ENCODE measurements at regions not wholly inside any gene's neighbourhood (a gene's known extent, or its start where the extent isn't known, plus 50 kb on each side); places are given as distances from the start of the nearest gene placed in this dataset.
"Not testable (repeated sequence)": the region's sequence is repeated elsewhere in the genome, so short reads cannot be mapped to it uniquely, and the experiment has no call there.

DNA sequence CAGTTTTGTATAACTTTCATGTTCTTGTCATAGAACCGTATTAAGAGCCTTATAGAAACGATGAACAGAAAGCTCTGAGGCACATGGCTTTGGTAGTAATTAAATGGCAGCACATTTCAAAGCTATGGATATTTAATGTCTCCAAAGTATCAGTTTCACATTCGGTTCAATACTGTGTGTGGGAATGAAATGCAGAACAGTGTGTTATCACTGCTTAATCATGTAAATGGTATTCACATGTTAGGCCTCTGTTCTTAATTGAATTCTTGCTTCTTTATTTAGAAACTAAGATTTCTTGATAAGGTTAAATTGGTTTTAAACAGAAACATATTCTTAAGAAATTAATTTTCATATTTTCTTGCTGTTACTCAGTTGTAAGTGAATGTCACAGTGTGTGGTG, 701.0 kb upstream of the PITX2 start:
- 72 to 80% methylated on average over 3 of the region's 3 CpGs for WGBS, 2 donors
- Histone ChIP-seq H3K4me3 (no peak overlapping the region), H3K36me3 (no peaks in the 10 kb centered on the region), H3K9me3 (no peaks in the 10 kb centered on the region), H3K27ac (no peak overlapping the region), H3K27me3 (no peaks in the 10 kb centered on the region), H3K4me1 (no peaks in the 10 kb centered on the region)
- TF ChIP-seq, protein P1, sequence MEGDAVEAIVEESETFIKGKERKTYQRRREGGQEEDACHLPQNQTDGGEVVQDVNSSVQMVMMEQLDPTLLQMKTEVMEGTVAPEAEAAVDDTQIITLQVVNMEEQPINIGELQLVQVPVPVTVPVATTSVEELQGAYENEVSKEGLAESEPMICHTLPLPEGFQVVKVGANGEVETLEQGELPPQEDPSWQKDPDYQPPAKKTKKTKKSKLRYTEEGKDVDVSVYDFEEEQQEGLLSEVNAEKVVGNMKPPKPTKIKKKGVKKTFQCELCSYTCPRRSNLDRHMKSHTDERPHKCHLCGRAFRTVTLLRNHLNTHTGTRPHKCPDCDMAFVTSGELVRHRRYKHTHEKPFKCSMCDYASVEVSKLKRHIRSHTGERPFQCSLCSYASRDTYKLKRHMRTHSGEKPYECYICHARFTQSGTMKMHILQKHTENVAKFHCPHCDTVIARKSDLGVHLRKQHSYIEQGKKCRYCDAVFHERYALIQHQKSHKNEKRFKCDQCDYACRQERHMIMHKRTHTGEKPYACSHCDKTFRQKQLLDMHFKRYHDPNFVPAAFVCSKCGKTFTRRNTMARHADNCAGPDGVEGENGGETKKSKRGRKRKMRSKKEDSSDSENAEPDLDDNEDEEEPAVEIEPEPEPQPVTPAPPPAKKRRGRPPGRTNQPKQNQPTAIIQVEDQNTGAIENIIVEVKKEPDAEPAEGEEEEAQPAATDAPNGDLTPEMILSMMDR (IDR thresholded peaks at IDR 0.05), result no peak
- ATAC-seq (no peak), DNase-seq (no peak)
- intact Hi-C loops (cut with DNase I), result no loop called here

DNA sequence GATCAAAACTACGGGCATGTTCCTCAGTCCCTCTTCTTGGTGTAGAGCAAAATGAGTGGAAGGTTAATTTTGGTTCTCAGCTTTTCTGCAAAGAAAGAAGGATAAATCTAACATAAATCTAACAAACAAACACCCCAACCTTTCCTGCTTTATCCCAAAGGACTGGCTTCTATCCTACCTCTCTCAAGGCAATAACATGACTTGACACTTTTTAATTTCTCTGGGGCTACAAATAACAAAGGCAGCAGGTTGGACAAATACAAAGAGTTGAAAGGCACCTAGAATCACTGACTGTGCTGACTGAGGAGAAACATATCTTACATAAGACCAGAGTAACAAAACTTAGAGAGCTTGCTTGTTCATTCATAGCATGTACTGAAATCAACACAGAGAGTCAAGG, 703.6 kb upstream of the PITX2 start:
- Histone ChIP-seq H3K9me3 (no peaks in the 10 kb centered on the region), H3K27me3 (no peaks in the 10 kb centered on the region), H3K27ac (no peak overlapping the region), H3K36me3 (no peaks in the 10 kb centered on the region), H3K4me1 (no peaks in the 10 kb centered on the region), H3K4me3 (no peak overlapping the region)
- intact Hi-C loops (cut with DNase I), result no loop called here
- WGBS, 2 donors, result 60 to 63% methylated on average over 1 of the region's 1 CpG
- ATAC-seq (no peak), DNase-seq (no peak)
- TF ChIP-seq, protein P1 (IDR thresholded peaks at IDR 0.05), result no peak

DNA sequence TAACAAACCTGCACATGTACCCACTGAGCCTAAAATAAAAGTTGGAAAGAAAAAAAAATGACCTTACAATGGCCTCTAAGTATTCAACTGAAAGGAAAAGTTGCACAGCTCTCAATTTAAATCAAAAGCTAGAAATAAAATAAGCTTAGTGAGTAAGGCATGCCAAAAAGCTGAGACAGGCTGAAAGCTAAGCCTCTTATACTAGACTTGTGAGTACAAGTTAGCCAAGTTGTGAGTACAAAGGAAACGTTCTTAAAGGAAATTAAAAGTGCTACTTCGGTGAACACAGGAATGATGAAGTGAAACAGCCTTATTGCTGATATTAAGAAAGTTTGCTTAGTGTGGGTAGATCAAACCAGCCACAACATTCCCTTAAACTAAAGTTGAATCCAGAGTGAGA, 707.9 kb upstream of the PITX2 start:
- H3K36me3 ChIP-seq, result no peaks in the 10 kb centered on the region
- H3K4me1 ChIP-seq, result no peaks in the 10 kb centered on the region
- H3K4me3 ChIP-seq, result no peak overlapping the region
- peaks cover 0 to 3% (median 0%) of the 10 kb centered on the region in 11 donors for H3K9me3 ChIP-seq
- TF ChIP-seq, protein P1 (IDR thresholded peaks at IDR 0.05), result no peak
- intact Hi-C loops (cut with DNase I), result loop anchor here in 2 of 10 donors (10.0 kb wide), 1 partner anchor 564 kb away; no protein-coding TSS in a partner anchor
- no peak overlapping the region for H3K27ac ChIP-seq
- 54 to 71% methylated on average over 2 of the region's 2 CpGs for WGBS, 2 donors
- no peaks in the 10 kb centered on the region for H3K27me3 ChIP-seq
- DNase-seq (no peak), ATAC-seq (no peak)

DNA sequence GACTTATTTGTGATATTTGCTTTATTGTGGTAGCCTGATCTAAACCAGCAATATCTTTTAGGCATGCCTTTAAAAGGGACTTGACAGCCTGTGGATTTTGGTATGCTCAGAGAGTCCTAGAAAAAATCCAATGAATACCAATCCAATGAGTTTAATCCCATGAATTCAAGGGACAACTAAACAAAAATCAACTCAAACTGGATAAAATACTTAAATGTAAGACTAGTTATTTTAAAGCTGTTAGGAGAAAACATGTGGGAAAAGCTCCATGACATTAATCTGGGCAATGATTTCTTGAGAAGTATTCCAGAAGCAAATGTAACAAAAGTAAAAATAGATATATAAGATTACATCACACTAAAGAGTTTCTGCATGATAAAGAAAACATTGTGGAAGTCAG, 711.5 kb upstream of the PITX2 start:
- peaks cover 0 to 5% (median 0%) of the 10 kb centered on the region in 11 donors for H3K9me3 ChIP-seq

DNA sequence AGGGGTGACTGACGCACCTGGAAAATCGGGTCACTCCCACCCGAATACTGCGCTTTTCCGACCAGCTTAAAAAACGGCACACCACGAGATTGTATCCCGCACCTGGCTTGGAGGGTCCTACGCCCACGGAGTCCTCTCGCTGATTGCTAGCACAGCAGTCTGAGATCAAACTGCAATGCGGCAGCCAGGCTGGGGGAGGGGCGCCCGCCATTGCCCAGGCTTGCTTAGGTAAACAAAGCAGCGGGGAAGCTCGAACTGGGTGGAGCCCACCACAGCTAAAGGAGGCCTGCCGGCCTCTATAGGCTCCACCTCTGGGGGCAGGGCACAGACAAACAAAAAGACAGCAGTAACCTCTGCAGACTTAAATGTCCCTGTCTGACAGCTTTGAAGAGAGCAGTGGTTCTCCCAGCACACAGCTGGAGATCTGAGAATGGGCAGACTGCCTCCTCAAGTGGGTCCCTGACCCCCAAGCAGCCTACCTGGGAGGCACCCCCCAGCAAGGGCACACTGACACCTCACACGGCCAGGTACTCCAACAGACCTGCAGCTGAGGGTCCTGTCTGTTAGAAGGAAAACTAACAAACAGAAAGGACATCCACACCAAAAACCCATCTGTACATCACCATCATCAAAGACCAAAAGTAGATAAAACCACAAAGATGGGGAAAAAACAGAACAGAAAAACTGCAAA, 714.5 kb upstream of the PITX2 start:
- H3K4me1 ChIP-seq, H3K9me3 ChIP-seq, DNase-seq, H3K4me3 ChIP-seq, ATAC-seq, H3K27me3 ChIP-seq, H3K36me3 ChIP-seq, H3K27ac ChIP-seq: not testable (repeated sequence)
- intact Hi-C loops (cut with DNase I), result loop anchor here in 2 of 10 donors (10.0 kb wide), 1 partner anchor 557 kb away; no protein-coding TSS in a partner anchor
- WGBS, 2 donors, result 70 to 73% methylated on average over 18 of the region's 18 CpGs

More for the DNA sequence above, 711.5 kb upstream of the PITX2 start:
- no peaks in the 10 kb centered on the region for H3K27me3 ChIP-seq
- no peak overlapping the region for H3K4me3 ChIP-seq
- H3K36me3 ChIP-seq, result no peaks in the 10 kb centered on the region
- TF ChIP-seq, protein P1 (IDR thresholded peaks at IDR 0.05), result no peak
- no peak for DNase-seq
- H3K27ac ChIP-seq, result no peak overlapping the region
- no peaks in the 10 kb centered on the region for H3K4me1 ChIP-seq
- ATAC-seq, result no peak
- intact Hi-C loops (cut with DNase I), result loop anchor here in 2 of 10 donors (10.0 kb wide), 1 partner anchor 560 kb away; no protein-coding TSS in a partner anchor
